GM13976 (cell line): ENCODE measurements at regions not wholly inside any gene's neighbourhood (a gene's known extent, or its start where the extent isn't known, plus 50 kb on each side); places are given as distances from the start of the nearest gene placed in this dataset.
"Not testable (repeated sequence)": the region's sequence is repeated elsewhere in the genome, so short reads cannot be mapped to it uniquely, and the experiment has no call there.

Experiments used
- DNase-seq: peaks from one replicate; pipeline ENCODE4 v3.0.0; 2012; ENCODE audit warnings: low spot score
- CTCF ChIP-seq: IDR thresholded peaks from 2 replicates; pipeline ENCODE4 v1.5.1; 2012; ENCODE audit warnings: borderline replicate concordance, mild to moderate bottlenecking; ENCODE audit not compliant: insufficient read depth; ENCODE audit errors: extremely low read depth, missing control alignments, control extremely low read depth
- in situ Hi-C: fragments of 300-500 bp; cut with MboI; formaldehyde crosslinking; loops from one replicate; pipeline ENCODE4 v1.12.0; 2022; ENCODE audit warnings: low sequenced_read_pairs, mixed read lengths, inconsistent platforms; ENCODE audit not compliant: unreplicated experiment

DNA sequence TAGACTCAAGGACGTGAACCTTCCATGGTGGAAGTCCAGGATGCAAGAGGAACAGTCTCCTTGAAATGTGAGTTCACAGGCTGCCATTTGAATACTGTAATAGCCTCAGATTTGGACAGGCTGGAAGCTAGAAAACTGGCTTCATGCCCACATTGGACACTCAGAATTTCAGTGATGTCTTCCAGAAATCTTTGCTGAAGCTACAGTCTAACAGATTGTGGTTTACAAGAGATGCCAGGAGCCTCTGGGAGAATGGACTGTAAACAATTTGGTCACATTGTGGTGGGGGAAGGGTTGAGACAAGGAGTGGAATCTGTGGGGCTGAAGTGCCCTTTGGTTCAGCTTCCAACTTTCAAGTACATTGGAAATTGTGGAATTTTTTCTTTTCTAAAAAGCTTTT, 252.0 kb upstream of the PROK2 start:
- DNase-seq, result no peak
- in situ Hi-C loops, result no loop called here
- TF ChIP-seq CTCF, result no peak

DNA sequence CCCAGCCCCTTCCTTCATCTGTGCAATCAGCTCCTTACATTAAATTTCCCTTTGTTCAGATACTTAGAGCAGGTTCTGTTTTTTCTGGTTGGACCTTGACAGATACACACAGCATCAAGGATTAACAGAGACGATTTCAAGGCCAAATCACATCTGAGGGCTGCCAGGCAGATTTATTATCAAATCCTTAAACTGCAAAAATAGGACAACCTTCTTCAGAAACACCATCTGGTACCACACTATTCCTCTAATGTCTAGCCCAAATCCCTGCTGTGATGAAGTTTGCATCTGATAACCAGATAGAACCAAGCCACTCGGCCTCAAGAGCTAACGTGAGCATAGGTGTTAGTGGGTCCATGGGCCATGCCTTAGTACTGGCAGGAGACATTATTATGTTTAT, 250.7 kb upstream of the PROK2 start:
- DNase-seq, result no peak
- in situ Hi-C loops, result no loop called here
- TF ChIP-seq CTCF, result no peak

DNA sequence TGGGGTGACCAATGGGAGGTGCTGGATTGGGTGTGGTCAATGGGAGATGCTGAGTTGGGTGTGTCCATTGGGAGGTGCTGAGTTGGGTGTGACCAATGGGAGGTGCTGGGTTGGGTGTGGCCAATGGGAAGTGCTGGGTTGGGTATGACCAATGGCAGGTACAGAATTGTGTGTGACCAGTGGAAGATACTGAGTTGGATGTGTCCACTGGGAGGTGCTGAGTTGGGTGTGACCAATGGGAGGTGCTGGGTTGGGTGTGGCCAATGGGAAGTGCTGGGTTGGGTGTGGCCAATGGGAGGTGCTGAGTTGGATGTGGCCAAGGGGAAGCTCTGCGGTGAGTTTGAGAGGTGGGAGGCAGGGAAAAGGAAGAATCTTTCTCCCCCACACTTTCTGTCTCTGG, 250.0 kb upstream of the PROK2 start:
- DNase-seq, result no peak
- no peak for TF ChIP-seq CTCF
- in situ Hi-C loops, result no loop called here

GRCh38 chr3:72033666-72034428, 248.9 kb upstream of the PROK2 start:
- no peak for TF ChIP-seq CTCF
- DNase-seq, result no peak
- in situ Hi-C loops, result no loop called here

DNA sequence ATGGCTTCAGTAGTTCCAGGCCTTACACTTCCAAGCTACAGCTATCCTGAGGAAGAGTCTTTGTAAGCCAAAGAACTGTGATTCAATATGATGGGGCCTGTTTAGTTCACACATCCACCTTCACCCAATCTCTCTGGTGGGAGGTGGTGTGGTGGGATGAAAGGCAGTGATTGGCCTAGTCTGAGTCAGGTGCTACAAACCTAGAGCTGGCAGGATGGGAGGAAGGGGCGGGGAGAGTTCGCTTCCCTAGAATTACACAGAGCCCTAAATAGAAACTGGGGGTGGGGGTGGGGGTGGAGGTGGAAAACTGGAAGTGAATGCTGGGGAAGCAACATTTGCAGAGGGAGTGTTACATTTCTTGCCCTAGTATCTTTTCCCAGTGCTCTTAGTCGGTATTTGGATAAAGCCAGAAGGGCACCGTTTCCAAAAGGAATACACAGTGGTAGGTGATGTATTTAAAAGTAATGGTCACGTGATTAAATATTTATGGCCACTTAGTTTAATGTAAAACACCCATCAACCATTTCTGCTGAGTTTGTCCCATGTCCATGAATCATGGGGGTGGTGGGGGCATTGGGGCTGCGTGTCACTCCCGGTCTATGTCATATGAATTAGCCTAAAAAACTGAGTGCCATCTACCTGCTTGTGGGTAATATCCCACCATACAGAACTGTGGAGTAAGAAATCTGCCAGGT, 247.6 kb upstream of the PROK2 start:
- DNase-seq, result no peak
- in situ Hi-C loops, result no loop called here
- TF ChIP-seq CTCF, result no peak

GRCh38 chr3:72031581-72031980, 246.6 kb upstream of the PROK2 start:
- TF ChIP-seq CTCF, result no peak
- DNase-seq, result no peak
- in situ Hi-C loops, result no loop called here

DNA sequence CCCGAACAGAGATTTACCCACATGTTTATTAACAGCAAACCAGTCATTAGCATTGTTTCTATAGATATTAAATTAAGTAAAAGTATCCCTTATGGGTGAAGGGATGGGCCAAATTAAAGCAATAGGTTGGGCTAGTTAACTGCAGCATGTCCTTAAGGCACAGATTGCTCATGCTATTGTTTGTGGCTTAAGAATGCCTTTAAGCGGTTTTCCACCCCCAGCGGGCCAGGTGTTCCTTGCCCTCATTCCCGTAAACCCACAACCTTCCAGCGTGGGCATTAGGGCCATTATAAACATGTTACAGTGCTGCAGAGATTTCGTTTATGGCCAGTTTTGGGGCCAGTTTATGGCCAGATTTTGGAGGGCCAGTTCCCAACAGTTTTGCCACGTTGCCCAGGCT, 245.3 kb upstream of the PROK2 start:
- in situ Hi-C loops, DNase-seq: not testable (repeated sequence)

- DNase-seq, in situ Hi-C loops: not testable (repeated sequence)
Observed at GRCh38 chr3:72028726-72029125, 243.8 kb upstream of the PROK2 start.

GRCh38 chr3:72028307-72028706, 243.4 kb upstream of the PROK2 start:
- DNase-seq, in situ Hi-C loops: not testable (repeated sequence)

- DNase-seq, in situ Hi-C loops: not testable (repeated sequence)
Observed at GRCh38 chr3:72027728-72028127, 242.8 kb upstream of the PROK2 start.
